Spleen (tissue), 11 donors: ENCODE measurements at regions not wholly inside any gene's neighbourhood (a gene's known extent, or its start where the extent isn't known, plus 50 kb on each side); places are given as distances from the start of the nearest gene placed in this dataset.

Source experiments
- DNase-seq: peaks from one replicate; pipeline ENCODE4 v3.0.0-alpha.2; 2020
- H3K27ac ChIP-seq, 8 donors: fragments of 200-600 bp; sonication (generic) in 7 of 8; 1 replicate in 4 of 8; 2 replicates in 4 of 8; pipeline versions ENCODE4 v1.5.0 to v1.8.0; 2016 to 2021; ENCODE audit warnings: inconsistent platforms in 4 of 8, mild to moderate bottlenecking in 4 of 8, moderate library complexity in 1 of 8
- H3K27me3 ChIP-seq, 7 donors: fragments of 200-600 bp; sonication (generic) in 6 of 7; replicated peaks in 1 of 7; 1 replicate in 4 of 7; 2 replicates in 3 of 7; pipeline versions ENCODE4 v1.5.0 to v1.8.0; 2016 to 2021; ENCODE audit warnings: inconsistent platforms in 3 of 7, mild to moderate bottlenecking in 1 of 7
- H3K36me3 ChIP-seq, 6 donors: fragments of 200-600 bp; sonication (generic) in 5 of 6; 1 replicate in 4 of 6; 2 replicates in 2 of 6; pipeline versions ENCODE4 v1.5.0 to v1.8.0; 2016 to 2021; ENCODE audit warnings: inconsistent platforms in 2 of 6
- H3K4me1 ChIP-seq, 6 donors: fragments of 200-600 bp; sonication (generic) in 5 of 6; 1 replicate in 3 of 6; 2 replicates in 3 of 6; pipeline versions ENCODE4 v1.5.0 to v1.8.0; 2016 to 2021; ENCODE audit warnings: inconsistent platforms in 3 of 6
- H3K4me3 ChIP-seq, 8 donors: fragments of 200-600 bp; sonication (generic) in 7 of 8; 1 replicate in 4 of 8; 2 replicates in 4 of 8; pipeline versions ENCODE4 v1.5.0 to v1.8.0; 2016 to 2021; ENCODE audit warnings: inconsistent platforms in 4 of 8, mild to moderate bottlenecking in 4 of 8, moderate library complexity in 2 of 8
- H3K9me3 ChIP-seq, 8 donors: fragments of 200-600 bp; sonication (generic) in 7 of 8; 1 replicate in 4 of 8; 2 replicates in 4 of 8; pipeline versions ENCODE4 v1.5.0 to v1.8.0; 2016 to 2021; ENCODE audit warnings: inconsistent platforms in 4 of 8
- CTCF ChIP-seq, 11 experiments: fragments of 200-600 bp in 7 of 11; fragments of 450-650 bp in 4 of 11; sonication (generic) in 4 of 11; IDR thresholded peaks in 8 of 11; conservative IDR thresholded peaks in 3 of 11; 1 replicate in 7 of 11; 2 replicates in 4 of 11; pipeline versions ENCODE4 v1.4.0 to v1.8.0; 2016 to 2021; ENCODE audit warnings: antibody characterized with exemption in 11 of 11, inconsistent platforms in 4 of 11, mild to moderate bottlenecking in 1 of 11
- POLR2A ChIP-seq, 3 donors: fragments of 450-650 bp; IDR thresholded peaks; one replicate each; pipeline ENCODE4 v1.5.1; 2017; ENCODE audit warnings: antibody characterized with exemption in 3 of 3, mild to moderate bottlenecking in 1 of 3
- POLR2AphosphoS5 ChIP-seq, 3 donors: sonication (generic); formaldehyde crosslinking; IDR thresholded peaks; one replicate each; pipeline ENCODE4 v1.5.1; 2017; ENCODE audit warnings: antibody characterized with exemption in 3 of 3
- WGBS, 5 donors: extraction: QIAGEN DNeasy Blood & Tissue Kit in 3 of 5; methylation state at CpG; one replicate each; pipeline versions ENCODE4 v1.1.5 to v1.1.7; 2013 to 2018; 5-methylcytosine and 5-hydroxymethylcytosine counted together
- intact Hi-C: fragments of 100-400 bp; cut with DNase I; formaldehyde crosslinking; loops from one replicate; pipeline ENCODE4 v1.15.0; 2023; ENCODE audit warnings: low total_unique reads
- donor health status: healthy with polysubstance abuse.
- donor health status: DM: no; HTN: no; CAD: no; lungs with moderate emphysema.
- donor health status: DM: no; HTN: no; CAD: no.
- donor health status: Bipolar disorder and iron deficiency.
- donor health status: healthy.
- donor health status: DM: no; HTN: no; CAD: no.
- donor health status: DM: yes; HTN: yes; CAD: no.

GRCh38 chr9:1335174-1335573 lies 285.0 kb downstream of the DMRT2 start:
- intact Hi-C loops: no loop called here
- H3K9me3 ChIP-seq: peaks cover 0 to 4% (median 0%) of the 10 kb centered on the region in 8 donors
- WGBS, 5 donors: 63 to 83% (median 80%) methylated on average over 4 of the region's 4 CpGs
- TF ChIP-seq CTCF (IDR thresholded peaks at IDR 0.05 in 8 of 11, conservative IDR thresholded peaks at IDR 0.05 in 3 of 11) (no peak), POLR2AphosphoS5 (IDR thresholded peaks at IDR 0.05) (no peak), POLR2A (IDR thresholded peaks at IDR 0.05) (no peak)
- no peak for DNase-seq
- no peaks in the 10 kb centered on the region for H3K36me3 ChIP-seq
- H3K4me3 ChIP-seq: no peak overlapping the region
- no peak overlapping the region for H3K27ac ChIP-seq
- no peaks in the 10 kb centered on the region for H3K4me1 ChIP-seq
- H3K27me3 ChIP-seq: no peaks in the 10 kb centered on the region

GRCh38 chr9:1337169-1337568 lies 287.0 kb downstream of the DMRT2 start:
- intact Hi-C loops: no loop called here
- no peak overlapping the region for H3K4me3 ChIP-seq
- H3K9me3 ChIP-seq: peaks cover 0 to 4% (median 0%) of the 10 kb centered on the region in 8 donors
- H3K36me3 ChIP-seq: no peaks in the 10 kb centered on the region
- DNase-seq: no peak
- no peaks in the 10 kb centered on the region for H3K27me3 ChIP-seq
- 52 to 63% (median 55%) methylated on average over 2 of the region's 2 CpGs for whole genome bisulfite sequencing, 5 donors
- H3K4me1 ChIP-seq: no peaks in the 10 kb centered on the region
- no peak overlapping the region for H3K27ac ChIP-seq
- no peak for TF ChIP-seq POLR2AphosphoS5 (IDR thresholded peaks at IDR 0.05)
- TF ChIP-seq CTCF (IDR thresholded peaks at IDR 0.05 in 8 of 11, conservative IDR thresholded peaks at IDR 0.05 in 3 of 11): no peak
- TF ChIP-seq POLR2A (IDR thresholded peaks at IDR 0.05): no peak

GRCh38 chr9:1340390-1340789 lies 290.2 kb downstream of the DMRT2 start:
- H3K27ac ChIP-seq: no peak overlapping the region

GRCh38 chr9:1353291-1353690 lies 303.1 kb downstream of the DMRT2 start:
- Histone ChIP-seq H3K4me1 (no peaks in the 10 kb centered on the region), H3K9me3 (no peaks in the 10 kb centered on the region), H3K27ac (no peak overlapping the region), H3K36me3 (no peaks in the 10 kb centered on the region), H3K27me3 (no peaks in the 10 kb centered on the region), H3K4me3 (no peak overlapping the region)
- no peak for DNase-seq
- WGBS, 5 donors: 65 to 82% (median 76%) methylated on average over 3 of the region's 3 CpGs
- intact Hi-C loops: no loop called here
- TF ChIP-seq POLR2AphosphoS5 (IDR thresholded peaks at IDR 0.05) (no peak), CTCF (IDR thresholded peaks at IDR 0.05 in 8 of 11, conservative IDR thresholded peaks at IDR 0.05 in 3 of 11) (no peak), POLR2A (IDR thresholded peaks at IDR 0.05) (no peak)

More at GRCh38 chr9:1340390-1340789, 290.2 kb downstream of the DMRT2 start:
- TF ChIP-seq POLR2AphosphoS5 (IDR thresholded peaks at IDR 0.05) (no peak), CTCF (IDR thresholded peaks at IDR 0.05 in 8 of 11, conservative IDR thresholded peaks at IDR 0.05 in 3 of 11) (no peak), POLR2A (IDR thresholded peaks at IDR 0.05) (no peak)
- intact Hi-C loops: no loop called here
- Histone ChIP-seq H3K36me3 (no peaks in the 10 kb centered on the region), H3K27me3 (no peaks in the 10 kb centered on the region), H3K9me3 (peaks cover 0 to 17% (median 2%) of the 10 kb centered on the region in 8 donors), H3K4me1 (no peaks in the 10 kb centered on the region), H3K4me3 (no peak overlapping the region)
- no peak for DNase-seq
